Stomach (tissue), 8 donors: ENCODE measurements at regions not wholly inside any gene's neighbourhood (a gene's known extent, or its start where the extent isn't known, plus 50 kb on each side); places are given as distances from the start of the nearest gene placed in this dataset.

ENCODE experiments used
- DNase-seq, 2 donors: peaks; one replicate each; pipeline versions ENCODE4 v3.0.0 to v3.0.0-alpha.2; 2013 to 2019
- H3K27ac ChIP-seq, 5 donors: fragments of 200-600 bp in 4 of 5; sonication (generic) in 4 of 5; one replicate each; pipeline ENCODE4 v1.5.1; 2013 to 2019; ENCODE audit warnings: mild to moderate bottlenecking in 1 of 5, moderate library complexity in 1 of 5
- H3K27me3 ChIP-seq, 3 donors: fragments of 200-600 bp; sonication (generic); one replicate each; pipeline ENCODE4 v1.5.1; 2017 to 2019; ENCODE audit warnings: mixed run types in 1 of 3
- H3K36me3 ChIP-seq, 4 donors: fragments of 200-600 bp; sonication (generic); 1 replicate in 3 of 4; 2 replicates in 1 of 4; pipeline ENCODE4 v1.5.1; 2016 to 2019
- H3K4me1 ChIP-seq, 4 donors: fragments of 200-600 bp; sonication (generic); one replicate each; pipeline ENCODE4 v1.5.1; 2016 to 2019
- H3K4me3 ChIP-seq, 4 donors: fragments of 200-600 bp; sonication (generic) in 3 of 4; one replicate each; pipeline ENCODE4 v1.5.1; 2016 to 2019; ENCODE audit warnings: mild to moderate bottlenecking in 1 of 4
- H3K9me3 ChIP-seq, 4 donors: fragments of 200-600 bp; sonication (generic); one replicate each; pipeline ENCODE4 v1.5.1; 2016 to 2019
- CTCF ChIP-seq, 7 experiments: fragments of 450-650 bp in 4 of 7; fragments of 200-600 bp in 3 of 7; sonication (generic) in 3 of 7; IDR thresholded peaks; one replicate each; pipeline ENCODE4 v1.5.1; 2016 to 2019; ENCODE audit warnings: antibody characterized with exemption in 7 of 7, control low read depth in 2 of 7, mild to moderate bottlenecking in 1 of 7
- EP300 ChIP-seq: sonication (generic); formaldehyde crosslinking; IDR thresholded peaks from one replicate; pipeline ENCODE4 v1.6.1; 2017; ENCODE audit warnings: antibody characterized with exemption
- POLR2A ChIP-seq, 4 donors: fragments of 450-650 bp; IDR thresholded peaks; one replicate each; pipeline ENCODE4 v1.6.1; 2016; ENCODE audit warnings: antibody characterized with exemption in 4 of 4, control low read depth in 2 of 4, mild to moderate bottlenecking in 1 of 4, moderate library complexity in 1 of 4
- POLR2AphosphoS5 ChIP-seq, 3 donors: sonication (generic); formaldehyde crosslinking; IDR thresholded peaks; one replicate each; pipeline ENCODE4 v1.6.1; 2016; ENCODE audit warnings: antibody characterized with exemption in 3 of 3
- WGBS, 5 donors: extraction: QIAGEN DNeasy Blood & Tissue Kit in 3 of 5; methylation state at CpG; one replicate each; pipeline versions ENCODE4 v1.1.5 to v1.1.7; 2013 to 2018; 5-methylcytosine and 5-hydroxymethylcytosine counted together
- intact Hi-C: fragments of 100-400 bp; cut with DNase I; formaldehyde crosslinking; loops from one replicate; pipeline ENCODE4 v1.15.1; 2023; ENCODE audit warnings: low total_unique reads
- small RNA-seq, 4 donors: library from RNA; depleted of rRNA; stranded (forward); fragments of <200 nt; gene quantifications; one replicate each; pipeline ENCODE3, GENCODE V24; 2016
- donor health status: healthy with polysubstance abuse.
- donor health status: Bipolar disorder and iron deficiency.
- donor health status: healthy.

- Histone ChIP-seq H3K27ac (no peak overlapping the region), H3K4me1 (no peaks in the 10 kb centered on the region), H3K36me3 (no peaks in the 10 kb centered on the region), H3K4me3 (no peak overlapping the region), H3K9me3 (no peaks in the 10 kb centered on the region), H3K27me3 (no peaks in the 10 kb centered on the region)
- TF ChIP-seq EP300 (no peak), POLR2A (IDR thresholded peaks at IDR 0.05) (no peak), CTCF (IDR thresholded peaks at IDR 0.05) (no peak), POLR2AphosphoS5 (IDR thresholded peaks at IDR 0.05) (no peak)
- WGBS, 5 donors: 73 to 88% (median 83%) methylated on average over 3 of the region's 3 CpGs
- no peak for DNase-seq
- intact Hi-C loops: no loop called here
Measured at GRCh38 chr5:98986587-98986986, 57.8 kb upstream of the CHD1 start.

- intact Hi-C loops: no loop called here
- H3K4me1 ChIP-seq: peaks cover 0 to 5% (median 5%) of the 10 kb centered on the region in 4 donors
- no peaks in the 10 kb centered on the region for H3K36me3 ChIP-seq
- no peaks in the 10 kb centered on the region for H3K27me3 ChIP-seq
- H3K4me3 ChIP-seq: no peak overlapping the region
- H3K9me3 ChIP-seq: no peaks in the 10 kb centered on the region
- H3K27ac ChIP-seq: no peak overlapping the region
- TF ChIP-seq POLR2A (IDR thresholded peaks at IDR 0.05) (no peak), CTCF (IDR thresholded peaks at IDR 0.05) (no peak), EP300 (no peak), POLR2AphosphoS5 (IDR thresholded peaks at IDR 0.05) (no peak)
- WGBS, 5 donors: 84 to 92% (median 88%) methylated on average over 3 of the region's 3 CpGs
- DNase-seq: no peak
Measured at GRCh38 chr5:98982880-98983279, 54.1 kb upstream of the CHD1 start.

Small RNA genes lying in the stretch of these regions (small RNA-seq; reads per million reads assigned to genes)
- gene MTND4LP5 (0 reads per million in 4 donors), gene RF00019 (0 reads per million in 4 donors), gene RNU6-1119P (0 reads per million in 4 donors)
